K562 (cell line): ENCODE measurements at regions not wholly inside any gene's neighbourhood (a gene's known extent, or its start where the extent isn't known, plus 50 kb on each side); places are given as distances from the start of the nearest gene placed in this dataset.

Experiments
- ATAC-seq: fragments of 200-7000 bp; cut with Tn5 transposase; 3 replicates; pipeline ENCODE4 v1.9.1; 2020; ENCODE audit warnings: moderate library complexity
- BruUV-seq: library from RNA; stranded (reverse); fragments of 400-500 nt; replicated peaks from 2 replicates; lab custom pipeline; 2021; lab: Mats Ljungman, UMichigan
- CTCF ChIA-PET: fragments of 300-600 bp; formaldehyde crosslinking; extraction: SDS; loops from one replicate; lab custom pipeline; 2021; ENCODE audit warnings: low intra/inter-chr PET ratio; lab: Yijun Ruan, JAX
- POLR2A ChIA-PET: fragments of 300-600, 350-650 bp; sonication (Branson Sonifier 250); formaldehyde crosslinking; extraction: SDS; loops from one replicate; lab custom pipeline; 2021; ENCODE audit warnings: antibody characterized with exemption, inconsistent platforms; lab: Yijun Ruan, JAX
- DNase-seq, 4 experiments: peaks; one replicate each; pipeline versions ENCODE4 v3.0.0 to v3.0.0-alpha.2; 2011 to 2018; ENCODE audit warnings: low spot score in 3 of 4, mixed read lengths in 3 of 4; ENCODE audit errors: extremely low read depth in 1 of 4
- FAIRE-seq: peaks from 2 replicates; lab custom pipeline; 2011; peaks lifted over from hg19 to GRCh38; lab: Jason Lieb, UNC
- H2AFZ ChIP-seq: 2 replicates; pipeline ENCODE4 v1.6.0; 2011; ENCODE audit warnings: low read depth, low read length, control low read depth, inconsistent platforms
- H3K27ac ChIP-seq: fragments of 200-600 bp; 3 replicates; pipeline ENCODE4 v1.8.0; 2011; ENCODE audit warnings: low read depth, mild to moderate bottlenecking, control low read depth, inconsistent platforms, low read length, moderate library complexity, mixed read lengths; ENCODE audit errors: extremely low read depth
- H3K27me3 ChIP-seq, 2 experiments: fragments of 300-600 bp in 1 of 2; 2 replicates in 1 of 2; 3 replicates in 1 of 2; pipeline versions ENCODE4 v1.6.0 to v1.8.0; 2011; ENCODE audit warnings: inconsistent platforms in 2 of 2, low read length in 2 of 2, mild to moderate bottlenecking in 1 of 2, mixed read lengths in 1 of 2, moderate library complexity in 1 of 2; ENCODE audit not compliant: control insufficient read depth in 2 of 2, insufficient read depth in 2 of 2
- H3K36me3 ChIP-seq: fragments of 300-600 bp; 3 replicates; pipeline ENCODE4 v1.8.0; 2011; ENCODE audit warnings: mild to moderate bottlenecking, low read length, inconsistent platforms; ENCODE audit not compliant: control insufficient read depth, insufficient read depth
- H3K4me1 ChIP-seq, 2 experiments: fragments of 200-600 bp in 1 of 2; replicated peaks in 1 of 2; 2 replicates in 1 of 2; 3 replicates in 1 of 2; pipeline versions ENCODE4 v1.5.1 to v1.8.0; 2011; ENCODE audit warnings: inconsistent platforms in 2 of 2, low read length in 2 of 2, mild to moderate bottlenecking in 1 of 2, mixed read lengths in 1 of 2, moderate library complexity in 1 of 2; ENCODE audit not compliant: control insufficient read depth in 2 of 2, insufficient read depth in 2 of 2
- H3K4me2 ChIP-seq: 2 replicates; pipeline ENCODE4 v1.6.1; 2011; ENCODE audit warnings: low read length, control low read depth, inconsistent platforms, mixed read lengths; ENCODE audit not compliant: insufficient read depth
- H3K4me3 ChIP-seq: fragments of 200-600 bp; sonication (generic), shearing (Covaris generic); 2 replicates; pipeline ENCODE4 v1.5.1; 2016; ENCODE audit warnings: control low read depth, inconsistent platforms
- H3K79me2 ChIP-seq: fragments of 200-600 bp; 3 replicates; pipeline ENCODE4 v1.8.0; 2011; ENCODE audit warnings: low read length, inconsistent platforms; ENCODE audit not compliant: control insufficient read depth, insufficient read depth
- H3K9ac ChIP-seq, 2 experiments: 2 replicates each; pipeline versions ENCODE4 v1.6.0 to v1.6.1; 2011; ENCODE audit warnings: low read depth in 2 of 2, low read length in 2 of 2, control low read depth in 1 of 2, inconsistent platforms in 1 of 2, mild to moderate bottlenecking in 1 of 2, mixed read lengths in 1 of 2; ENCODE audit not compliant: insufficient read depth in 1 of 2
- H3K9me1 ChIP-seq: one replicate; pipeline ENCODE4 v1.6.0; 2011; ENCODE audit warnings: inconsistent platforms, mild to moderate bottlenecking, low read length, moderate library complexity; ENCODE audit not compliant: control insufficient read depth, insufficient read depth
- H3K9me3 ChIP-seq: replicated peaks from 2 replicates; pipeline ENCODE4 v1.5.1; 2011; ENCODE audit warnings: low read depth, low read length, inconsistent platforms; ENCODE audit not compliant: control insufficient read depth, insufficient read depth
- H4K20me1 ChIP-seq: replicated peaks from 2 replicates; pipeline ENCODE4 v1.6.1; 2011; ENCODE audit warnings: low read length, inconsistent platforms, mixed read lengths; ENCODE audit not compliant: control insufficient read depth, insufficient read depth
- CCNT2 ChIP-seq: IDR thresholded peaks from 2 replicates; pipeline ENCODE4 v1.6.1; 2011; ENCODE audit warnings: borderline replicate concordance, low read depth, mild to moderate bottlenecking, moderate library complexity, mixed read lengths, low read length; ENCODE audit not compliant: insufficient read length; ENCODE audit errors: extremely low read depth
- COPS2 ChIP-seq: fragments of 450-650 bp; conservative IDR thresholded peaks from 2 replicates; pipeline ENCODE4 v1.6.1; 2016; ENCODE audit warnings: mild to moderate bottlenecking, moderate library complexity
- KDM1A ChIP-seq, 2 experiments: fragments of 450-650 bp; IDR thresholded peaks; 2 replicates each; pipeline ENCODE4 v1.6.1; 2016; ENCODE audit warnings: mild to moderate bottlenecking in 2 of 2
- NR2C2 ChIP-seq, 2 experiments: fragments of 200-800 bp in 1 of 2; sonication (Bioruptor generic) in 1 of 2; sonication (generic) in 1 of 2; formaldehyde crosslinking in 1 of 2; IDR thresholded peaks; 2 replicates each; pipeline versions ENCODE4 v1.6.1 to v1.8.0; 2016 to 2022; ENCODE audit warnings: mild to moderate bottlenecking in 1 of 2, missing compliant biosample characterization in 1 of 2, missing genetic modification characterization in 1 of 2, missing genetic modification reagents in 1 of 2
- SMARCE1 ChIP-seq: fragments of 450-650 bp; IDR thresholded peaks from 2 replicates; pipeline ENCODE4 v1.7.1; 2016; ENCODE audit warnings: mild to moderate bottlenecking
- SMC3 ChIP-seq: conservative IDR thresholded peaks from 2 replicates; pipeline ENCODE4 v1.6.1; 2011; ENCODE audit warnings: low read depth, low read length, improper control_type of control experiment; ENCODE audit not compliant: insufficient read depth
- ZNF232 ChIP-seq: sonication (generic); formaldehyde crosslinking; IDR thresholded peaks from 2 replicates; pipeline ENCODE4 v1.8.0; 2022; ENCODE audit warnings: mild to moderate bottlenecking, missing genetic modification reagents
- ZNF3 ChIP-seq: fragments of 250-450 bp; sonication (Bioruptor Pico); IDR thresholded peaks from 2 replicates; pipeline ENCODE4 v1.5.0; 2021; ENCODE audit warnings: mild to moderate bottlenecking, moderate library complexity
- ZNF436 ChIP-seq: fragments of 250-450, 450-650 bp; sonication (Bioruptor Pico); formaldehyde crosslinking; IDR thresholded peaks from 2 replicates; pipeline ENCODE4 v1.7.0; 2020; ENCODE audit warnings: mild to moderate bottlenecking
- WGBS: fragments of 100-300 bp; shearing (Covaris generic); methylation state at CpG from one replicate; pipeline ENCODE4 v1.1.6; 2016; ENCODE audit warnings: low coverage, mixed read lengths; ENCODE audit not compliant: insufficient coverage; ENCODE audit errors: missing lambda C conversion rate; 5-methylcytosine and 5-hydroxymethylcytosine counted together
- in situ Hi-C: fragments of 300-500 bp; cut with MboI; formaldehyde crosslinking; loops from 4 replicates; pipeline ENCODE4 v1.15.0; 2018; ENCODE audit warnings: inconsistent platforms, mixed read lengths
- intact Hi-C: fragments of 100-400 bp; cut with micrococcal nuclease; formaldehyde crosslinking; loops from 2 replicates; pipeline ENCODE4 v1.14.2; 2022

GRCh38 chr9:19648672-19649071 is 140.2 kb downstream of the SLC24A2 start:
- BruUV-seq, result no TSS peak
- ChIA-PET POLR2A (interaction anchor here (1.0 kb wide), 1 partner anchor 12 kb away, joined by 3 read pairs; no protein-coding TSS in a partner anchor), CTCF (no interaction called here)
- TF ChIP-seq CCNT2 (no peak), SMARCE1 (no peak)
- Histone ChIP-seq H3K36me3 (no peaks in the 10 kb centered on the region), H3K9me3 (no peaks in the 10 kb centered on the region), H3K9me1 (no peaks in the 10 kb centered on the region), H3K79me2 (no peaks in the 10 kb centered on the region), H3K27me3 (no peaks in the 10 kb centered on the region), H4K20me1 (no peaks in the 10 kb centered on the region), H3K4me3 (no peak overlapping the region), H2AFZ (no peak overlapping the region), H3K9ac (no peak overlapping the region), H3K4me1 (peaks cover 0 to 12% of the 10 kb centered on the region in 2 experiments; a peak in 2 of 5 replicates), H3K27ac (no peak overlapping the region), H3K4me2 (no peak overlapping the region)
- FAIRE-seq (no peak), DNase-seq (no peak), ATAC-seq (no peak)
- WGBS, result 36% methylated on average over 2 of the region's 2 CpGs
- in situ Hi-C loops (no loop called here), intact Hi-C loops (loop anchor here (10.0 kb wide), 1 partner anchor 134 kb away; no protein-coding TSS in a partner anchor)

- FAIRE-seq, result no peak
- H3K27me3 ChIP-seq, result no peaks in the 10 kb centered on the region
- no peaks in the 10 kb centered on the region for H3K9me3 ChIP-seq
- H3K4me2 ChIP-seq, result no peak overlapping the region
- H4K20me1 ChIP-seq, result no peaks in the 10 kb centered on the region
- in situ Hi-C loops (no loop called here), intact Hi-C loops (loop anchor here (10.0 kb wide), 1 partner anchor 129 kb away; no protein-coding TSS in a partner anchor)
- no peak for DNase-seq
- ChIA-PET CTCF (no interaction called here), POLR2A (no interaction called here)
- BruUV-seq, result no TSS peak
- no peak for ATAC-seq
- no peak overlapping the region for H3K4me3 ChIP-seq
- no peaks in the 10 kb centered on the region for H3K79me2 ChIP-seq
- H3K9ac ChIP-seq, result no peak overlapping the region
- no peaks in the 10 kb centered on the region for H3K9me1 ChIP-seq
- H3K4me1 ChIP-seq, result no peaks in the 10 kb centered on the region; a peak in 1 of 5 replicates
- no peak overlapping the region for H2AFZ ChIP-seq
- no peak overlapping the region for H3K27ac ChIP-seq
- no peaks in the 10 kb centered on the region for H3K36me3 ChIP-seq
- no peak for TF ChIP-seq ZNF232 (CRISPR knock-in tag)
- TF ChIP-seq KDM1A (IDR thresholded peaks at IDR 0.05), result no peak
- no peak for TF ChIP-seq ZNF3
- TF ChIP-seq NR2C2 (CRISPR knock-in tag; IDR thresholded peaks at IDR 0.05), result no peak
- no peak for TF ChIP-seq NR2C2 (tag; IDR thresholded peaks at IDR 0.05)
- no peak for TF ChIP-seq COPS2
- TF ChIP-seq ZNF436, result no peak
- TF ChIP-seq SMC3, result no peak
Measured at GRCh38 chr9:19643875-19644274, 145.0 kb downstream of the SLC24A2 start.
